RPMI7951 (cell line): ENCODE measurements at regions not wholly inside any gene's neighbourhood (a gene's known extent, or its start where the extent isn't known, plus 50 kb on each side); places are given as distances from the start of the nearest gene placed in this dataset.
A peak's percentile ranks its signal among the peaks of the same experiment; 100 is the strongest.

ENCODE experiments used
- DNase-seq: peaks from one replicate; pipeline ENCODE4 v3.0.0-alpha.2; 2012; ENCODE audit warnings: low read depth

DNA sequence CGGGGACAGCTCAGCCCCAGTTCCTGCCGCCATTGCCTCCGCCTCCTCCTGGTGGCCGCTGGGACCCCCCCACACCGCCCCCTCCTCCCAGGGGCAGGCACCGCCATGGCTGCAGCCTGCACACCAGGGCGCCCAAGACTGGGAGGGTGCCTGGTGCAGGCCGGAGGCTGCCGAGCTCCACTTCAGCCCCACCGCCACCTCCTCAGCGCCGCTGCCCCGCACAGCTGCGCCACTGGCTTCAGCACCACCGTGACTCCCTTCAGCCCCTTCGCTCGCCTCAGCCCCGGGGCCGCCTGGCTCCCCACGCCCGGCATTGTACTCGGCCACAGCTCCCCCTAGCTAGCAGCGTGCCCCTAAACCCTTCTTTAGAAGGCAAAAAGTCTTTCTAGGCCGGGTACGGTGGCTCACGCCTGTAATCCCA is 131.1 kb downstream of the CRYBB2 start:
- DNase-seq, result no peak

DNA sequence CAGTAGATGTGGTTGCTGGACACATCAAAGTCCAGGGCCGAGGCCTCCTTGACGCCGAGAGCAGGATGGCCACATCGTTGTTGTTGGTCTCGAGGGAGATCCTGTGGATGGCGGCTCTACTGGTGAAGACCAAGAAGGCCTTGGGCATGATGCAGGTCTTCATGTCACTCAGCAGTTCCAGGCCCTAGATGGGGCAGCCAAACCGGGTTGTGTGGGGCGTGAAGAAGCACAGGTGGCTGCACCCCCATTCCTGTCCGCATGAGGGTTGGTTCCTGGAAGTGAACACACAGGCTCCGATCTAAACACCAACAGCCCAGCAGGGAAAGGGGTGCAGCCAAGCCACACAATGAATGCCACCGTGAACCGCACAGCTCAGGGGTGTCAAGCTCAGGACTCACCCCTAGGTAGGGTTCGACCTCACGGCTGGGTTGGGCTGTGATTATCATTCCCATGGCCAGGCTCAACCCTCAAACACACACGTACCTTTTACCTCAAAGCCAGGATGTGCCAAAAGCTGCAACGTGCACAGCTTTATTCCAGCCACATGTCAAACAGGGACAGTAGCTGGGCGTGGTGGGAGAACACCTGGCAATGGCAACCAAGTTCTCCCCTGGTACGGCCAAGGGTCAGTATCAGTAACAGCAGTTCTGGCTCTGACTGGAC is 132.3 kb downstream of the CRYBB2 start:
- DNase-seq, result no peak

DNA sequence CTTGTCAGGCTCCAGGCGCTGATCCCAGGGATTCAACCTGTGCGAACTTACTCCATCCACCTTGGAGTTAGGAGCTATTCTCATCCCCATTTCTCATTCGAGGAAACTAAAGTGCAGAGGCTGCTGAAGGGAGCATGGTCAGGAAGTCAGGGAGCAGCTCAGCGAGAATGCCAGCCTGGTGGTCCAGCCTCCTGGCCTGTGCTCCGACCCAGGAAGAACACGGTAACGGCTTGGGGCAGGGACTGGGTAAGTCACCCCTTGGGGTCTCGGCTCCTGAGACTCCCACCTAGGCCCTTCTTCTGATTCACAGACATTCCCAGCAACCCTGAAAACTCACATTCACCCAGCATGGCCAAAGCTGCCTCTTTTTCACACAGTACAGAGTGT is 132.8 kb downstream of the CRYBB2 start:
- no peak for DNase-seq

DNA sequence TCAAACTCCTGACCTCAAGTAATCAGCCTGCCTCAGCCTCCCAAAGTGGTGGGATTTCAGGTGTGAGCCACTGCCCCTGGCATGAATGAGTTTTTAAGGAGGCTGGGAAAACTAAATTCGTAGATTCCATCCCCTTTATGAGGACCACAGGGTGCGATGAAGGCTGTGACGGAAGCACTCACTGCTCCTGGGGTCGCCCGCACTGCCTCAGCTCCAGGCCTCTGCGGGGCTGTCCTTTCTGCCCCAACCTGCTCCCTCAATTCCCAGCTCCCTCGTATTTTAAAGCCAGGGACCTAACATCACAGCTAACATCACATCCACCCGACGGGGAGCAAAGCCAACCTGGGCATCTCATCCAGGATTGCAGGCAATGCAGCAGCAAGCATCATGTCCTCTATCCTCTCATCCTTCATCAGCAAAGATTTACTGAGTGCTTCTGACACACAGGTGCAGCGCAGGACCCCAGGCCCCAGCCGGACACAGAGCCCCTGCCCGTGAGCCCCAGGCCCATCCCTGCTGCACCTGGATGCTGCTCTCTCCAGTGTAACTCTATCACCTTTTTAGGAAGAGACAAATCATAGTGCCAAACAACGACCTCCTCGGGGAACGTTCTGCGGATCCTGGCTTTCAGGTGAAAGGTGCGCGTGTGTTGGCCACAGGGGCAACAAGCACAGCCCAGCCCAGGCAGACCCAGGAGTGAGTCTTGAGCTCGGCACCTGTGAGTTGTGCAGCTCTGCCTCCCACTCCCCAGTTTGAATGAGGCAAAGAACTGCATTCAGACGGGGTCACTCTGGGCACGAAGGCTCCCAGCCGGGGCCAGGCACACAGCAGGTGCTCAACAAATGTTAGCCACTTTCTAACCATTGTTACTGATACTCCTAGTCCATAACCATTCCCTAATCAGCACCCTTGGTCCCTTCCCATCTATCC is 134.3 kb downstream of the CRYBB2 start:
- no peak for DNase-seq

DNA sequence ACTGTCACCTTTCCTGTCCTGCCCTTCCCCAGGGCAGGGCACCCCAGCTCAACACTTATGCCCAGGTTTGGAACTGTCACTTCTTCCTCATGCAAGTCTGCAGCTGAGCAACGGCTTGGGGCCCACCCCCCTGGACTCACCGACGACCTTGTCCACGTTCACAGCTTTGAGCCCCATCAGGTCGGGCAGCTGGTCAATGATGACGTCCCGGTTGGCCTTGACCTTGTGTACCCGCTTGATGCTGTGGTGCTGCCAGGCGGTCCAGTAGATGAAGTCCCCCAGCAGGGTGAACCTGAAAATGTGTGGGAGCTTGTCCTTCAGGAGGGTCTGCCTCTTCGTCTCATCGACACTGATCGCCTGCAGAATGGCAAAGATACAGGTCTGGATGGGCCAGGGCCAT is 135.0 kb downstream of the CRYBB2 start:
- DNase-seq, result no peak

DNA sequence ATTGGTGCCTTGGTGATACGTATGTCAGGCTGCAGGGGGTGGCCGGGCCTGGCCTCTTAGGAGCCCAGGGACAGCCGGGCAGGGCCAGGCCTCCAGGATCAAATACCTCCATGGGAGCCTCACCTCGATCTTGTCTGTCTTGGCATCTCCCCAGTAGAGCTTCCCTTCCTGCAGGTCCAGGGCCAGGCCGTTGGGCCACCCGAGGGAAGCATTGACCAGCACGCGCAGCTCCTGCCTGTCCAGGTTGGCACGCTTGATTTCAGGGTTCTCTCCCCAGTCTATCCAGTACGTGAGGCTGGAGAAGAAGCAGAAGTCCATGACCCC is 137.7 kb downstream of the CRYBB2 start:
- DNase-seq, result no peak

DNA sequence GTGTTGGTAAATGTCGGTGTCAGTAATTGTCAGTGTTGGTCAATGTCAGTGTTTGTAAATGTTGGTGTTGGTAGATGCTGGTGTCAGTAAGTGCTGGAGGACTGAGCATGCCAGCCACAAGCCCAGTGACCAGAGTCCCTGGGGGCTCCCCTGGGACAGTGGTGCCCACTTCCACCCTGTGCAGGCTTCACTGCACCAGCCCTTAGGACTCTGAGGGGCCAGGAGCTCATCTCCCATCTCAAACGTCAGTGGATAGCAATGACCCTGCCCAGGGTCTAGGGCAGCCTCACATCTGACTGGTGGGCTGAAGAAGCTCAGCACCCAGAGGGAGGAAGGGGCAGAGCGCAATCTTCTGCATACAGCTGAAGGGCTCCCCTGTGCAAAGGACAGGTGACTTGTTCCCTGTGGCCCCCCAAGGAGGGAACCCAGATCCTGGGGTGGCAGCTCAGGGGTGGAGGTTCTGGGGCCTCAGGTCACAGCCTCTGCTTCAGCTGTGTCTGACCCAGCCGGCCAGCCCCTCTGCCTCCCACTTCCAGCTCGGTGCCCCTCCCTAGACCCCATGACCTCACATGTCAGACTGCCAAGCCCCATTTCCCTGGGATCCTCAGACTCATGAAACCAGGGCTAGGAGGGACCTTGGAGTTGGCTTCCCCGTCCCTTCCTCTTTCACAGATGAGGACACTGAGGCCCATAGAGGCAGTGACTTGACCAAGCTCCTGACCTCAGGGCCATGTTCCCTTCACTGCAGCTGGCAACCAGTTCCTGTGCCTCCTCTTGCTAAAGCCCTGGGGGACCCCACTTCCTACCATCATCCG is 138.4 kb downstream of the CRYBB2 start:
- no peak for DNase-seq

DNA sequence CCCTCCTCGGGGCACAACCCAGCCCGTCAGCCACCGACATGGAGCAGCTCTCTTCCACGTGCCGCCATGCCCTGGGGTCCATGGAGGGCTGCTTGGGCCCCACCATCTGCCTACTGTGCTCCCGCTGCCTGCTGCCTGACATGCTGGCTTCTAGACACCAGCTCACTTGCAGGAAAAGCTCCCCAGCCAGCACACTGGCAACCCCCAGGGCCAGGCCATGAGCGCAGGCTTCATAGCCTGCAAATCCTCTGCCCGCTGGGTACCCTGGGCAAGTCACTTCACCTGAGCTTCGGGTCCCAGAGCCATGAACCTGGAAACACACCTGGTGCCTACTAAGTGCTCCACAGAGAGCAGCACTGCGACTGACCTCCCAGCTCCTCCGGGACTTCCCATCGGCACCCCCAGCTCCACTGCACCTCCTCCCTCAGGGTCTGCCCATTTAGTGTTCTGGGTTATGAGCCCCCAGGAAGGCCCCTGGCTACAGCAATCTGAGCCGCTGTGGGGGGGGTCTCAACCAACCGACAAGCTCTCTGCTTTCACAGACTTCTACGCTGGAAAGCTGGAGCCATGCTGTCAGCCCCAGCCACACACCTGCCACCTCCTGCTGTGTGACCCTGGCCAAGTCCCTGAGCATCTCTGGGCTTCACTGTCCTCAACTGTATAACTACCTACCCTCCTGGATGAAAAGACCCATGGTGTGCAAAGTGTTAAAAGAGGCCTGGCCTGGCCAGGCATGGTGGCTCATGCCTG is 139.2 kb downstream of the CRYBB2 start:
- DNase-seq, result no peak

DNA sequence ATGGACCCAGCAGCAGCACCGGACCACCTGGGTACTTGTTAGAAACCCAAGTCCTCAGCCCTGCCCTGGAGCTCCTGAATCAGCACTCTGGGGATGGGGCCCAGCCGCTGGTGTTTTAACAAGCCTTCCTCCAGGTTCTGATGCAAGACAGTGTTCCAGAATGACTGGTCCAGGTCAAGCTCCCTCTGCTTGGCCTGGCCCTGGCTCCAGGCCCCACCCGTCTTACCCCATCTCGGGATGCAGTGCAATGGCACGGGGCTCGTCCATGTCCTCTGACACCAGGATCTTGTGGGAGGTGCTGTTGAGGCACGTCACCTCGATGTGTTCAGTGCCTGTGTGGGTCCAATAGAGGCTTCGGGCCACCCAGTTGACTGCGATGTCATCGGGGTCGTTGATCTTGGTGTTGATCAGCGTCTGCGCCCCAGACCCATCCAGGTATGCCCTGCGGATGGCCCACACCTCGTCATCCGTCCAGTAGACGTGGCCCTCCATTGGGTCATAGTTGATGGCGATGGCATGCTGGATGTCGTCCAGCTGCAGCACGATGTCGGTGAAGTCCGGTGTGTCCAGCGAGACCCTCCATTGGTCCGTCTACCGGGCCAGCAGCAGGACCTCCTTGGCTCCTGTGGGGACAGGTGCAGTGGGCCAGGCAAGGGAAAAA is 140.3 kb downstream of the CRYBB2 start:
- DNase-seq, result no peak

DNA sequence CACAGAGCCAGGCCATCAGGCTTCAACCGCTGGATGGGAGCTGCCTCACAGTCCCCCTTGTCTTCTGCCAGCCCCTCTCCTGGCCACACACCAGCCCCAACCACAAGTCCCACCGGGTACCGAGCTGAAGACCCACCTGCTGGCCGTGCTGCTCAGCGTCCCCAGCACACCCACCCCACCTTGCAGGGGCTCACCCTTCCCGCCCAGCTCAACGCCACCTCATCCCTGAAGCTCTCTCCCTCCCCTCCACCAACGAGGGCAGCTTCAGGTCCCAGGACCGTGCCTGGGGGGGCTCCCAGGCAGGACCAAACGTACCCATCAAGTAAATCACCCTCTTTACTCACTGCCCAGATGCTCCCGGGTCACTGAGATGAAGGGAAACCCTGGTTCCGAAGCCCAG is 141.0 kb downstream of the CRYBB2 start:
- DNase-seq, result no peak

DNA sequence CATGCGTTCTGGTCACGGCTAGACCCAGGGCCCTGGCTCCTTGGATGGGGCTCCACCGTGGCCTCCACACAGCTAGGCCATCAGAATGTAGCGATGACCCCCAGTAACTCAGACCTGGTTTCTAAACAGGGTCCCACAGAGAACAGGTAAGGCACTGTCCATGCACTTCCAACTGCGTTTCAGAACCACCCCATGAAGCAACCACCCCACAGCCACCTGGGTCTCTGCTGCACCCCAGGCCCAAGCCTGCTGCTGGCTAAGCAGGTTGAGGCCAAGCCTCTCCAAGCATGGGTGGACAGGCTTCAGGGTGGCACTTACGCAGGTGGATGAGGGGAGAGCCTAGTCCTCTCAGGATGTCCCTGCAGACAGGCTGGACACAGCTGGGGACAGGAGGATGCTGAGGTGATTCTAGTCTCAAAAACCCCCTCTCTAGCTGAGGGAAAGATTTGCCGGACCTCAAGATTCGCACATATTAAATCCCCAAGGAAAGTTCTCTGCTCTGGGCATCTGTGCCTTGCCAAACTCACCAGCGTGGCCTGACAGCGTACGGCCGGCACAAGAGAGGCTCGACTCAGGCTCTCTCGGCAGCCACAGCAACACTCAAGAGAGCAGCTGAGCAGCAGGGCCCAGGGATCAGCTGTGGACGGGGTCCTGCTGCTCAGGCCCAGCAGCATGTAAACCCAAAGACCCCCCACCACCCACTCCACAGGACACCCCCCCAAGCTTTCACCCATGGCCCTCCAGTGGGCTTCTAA is 141.6 kb downstream of the CRYBB2 start:
- no peak for DNase-seq

DNA sequence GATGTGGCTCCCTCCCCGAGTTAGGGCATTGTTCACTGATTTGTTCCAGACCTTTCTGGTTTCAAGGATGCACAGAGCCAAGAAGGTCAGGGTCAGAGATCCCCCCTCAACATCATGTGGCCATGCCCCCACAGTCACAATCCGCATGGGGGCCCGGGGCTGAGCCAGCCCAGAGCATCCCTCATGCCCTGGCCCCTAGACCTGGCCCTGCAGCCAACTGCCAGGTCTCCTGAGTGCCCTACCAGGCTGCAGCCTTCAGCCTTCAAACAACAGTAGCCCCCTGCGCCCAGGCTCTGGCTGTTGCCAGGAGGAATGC is 142.4 kb downstream of the CRYBB2 start:
- no peak for DNase-seq

DNA sequence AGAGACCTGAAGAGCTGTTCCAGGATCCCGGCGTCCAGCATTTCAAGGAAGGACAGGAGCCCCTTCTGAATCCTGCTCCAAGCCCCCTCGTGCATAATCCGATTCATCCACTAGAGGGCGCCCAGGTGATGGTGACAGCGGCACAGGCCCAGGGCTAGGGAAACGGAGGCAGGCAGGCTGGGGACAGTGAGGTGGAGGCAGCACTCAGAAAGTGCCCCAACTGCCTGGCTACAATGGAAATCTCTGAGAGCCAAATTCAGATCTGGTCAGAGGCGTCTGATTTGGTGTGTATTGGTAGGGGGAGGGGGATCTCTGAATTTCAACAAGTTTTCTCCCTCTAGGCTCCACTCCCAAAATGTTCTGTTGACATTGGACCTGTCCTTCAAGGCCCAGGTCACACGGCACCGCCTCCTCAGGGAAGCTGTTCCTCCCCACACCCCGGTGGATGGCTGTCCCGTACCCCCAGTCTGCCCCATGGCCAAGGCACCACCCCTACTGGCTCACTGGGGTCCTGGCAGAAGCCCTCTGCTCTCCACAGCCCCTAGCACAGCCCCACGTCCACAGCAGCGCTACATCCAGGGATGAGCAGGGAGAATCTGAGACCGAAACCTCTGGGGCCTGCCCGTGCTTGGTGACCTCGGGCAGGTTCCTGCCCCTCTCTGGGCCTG is 142.9 kb downstream of the CRYBB2 start:
- DNase-seq, result peak; percentile 29

DNA sequence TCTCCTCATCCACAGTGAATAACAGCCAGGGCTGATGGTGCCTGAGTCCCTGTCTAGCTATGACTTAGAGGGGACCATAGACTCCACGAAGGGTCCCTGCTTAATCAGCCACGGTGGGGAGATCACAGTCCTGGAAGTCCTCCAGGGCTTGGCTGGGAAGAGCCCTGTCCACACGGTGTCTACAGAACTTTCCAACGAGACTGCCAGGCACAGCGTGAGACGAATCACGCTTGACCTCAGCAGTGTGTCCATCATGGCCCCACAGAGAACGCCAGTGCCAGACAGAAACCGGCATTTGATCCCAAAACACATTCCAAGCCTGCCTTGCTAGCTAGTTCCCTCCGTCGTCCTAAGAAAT is 143.4 kb downstream of the CRYBB2 start:
- DNase-seq, result no peak

DNA sequence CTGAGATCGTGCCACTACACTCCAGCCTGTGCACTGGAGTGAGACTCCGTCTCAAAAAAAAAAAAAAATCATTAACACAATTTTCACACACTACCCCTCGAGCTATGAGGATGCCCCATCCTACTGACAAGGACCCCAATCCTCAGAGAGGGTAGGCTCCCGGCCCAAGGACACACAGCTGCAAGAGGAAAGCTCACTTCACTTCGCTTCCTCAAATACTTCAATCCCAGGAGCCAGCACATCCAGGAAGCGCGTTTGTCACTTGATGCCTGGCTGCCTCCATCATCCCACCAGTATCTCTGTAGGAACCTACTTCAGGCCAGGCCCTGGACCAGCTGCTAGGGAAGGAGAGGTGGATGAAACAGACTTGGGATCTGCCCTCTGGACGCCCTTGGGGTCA is 144.0 kb downstream of the CRYBB2 start:
- no peak for DNase-seq

DNA sequence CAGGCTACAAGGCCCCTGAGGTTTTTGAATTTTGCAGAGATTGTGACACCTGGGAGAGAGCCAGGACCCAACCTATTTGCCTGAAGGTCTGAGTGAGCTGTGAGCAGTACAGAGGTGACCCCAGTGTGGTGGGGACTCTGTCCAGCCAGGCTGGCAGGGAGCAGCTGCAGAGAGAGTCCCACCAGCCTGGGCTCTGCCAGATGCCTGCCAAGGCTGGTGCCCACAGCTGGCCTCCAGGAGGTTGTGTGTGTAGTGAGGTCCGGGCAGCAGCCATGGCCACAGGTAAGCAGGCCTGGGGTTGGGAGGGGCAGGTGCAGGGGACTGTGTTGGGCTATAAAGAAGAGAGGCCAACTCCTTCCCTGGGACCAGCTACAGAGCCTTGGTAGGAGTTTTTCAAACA is 144.8 kb downstream of the CRYBB2 start:
- DNase-seq, result no peak

DNA sequence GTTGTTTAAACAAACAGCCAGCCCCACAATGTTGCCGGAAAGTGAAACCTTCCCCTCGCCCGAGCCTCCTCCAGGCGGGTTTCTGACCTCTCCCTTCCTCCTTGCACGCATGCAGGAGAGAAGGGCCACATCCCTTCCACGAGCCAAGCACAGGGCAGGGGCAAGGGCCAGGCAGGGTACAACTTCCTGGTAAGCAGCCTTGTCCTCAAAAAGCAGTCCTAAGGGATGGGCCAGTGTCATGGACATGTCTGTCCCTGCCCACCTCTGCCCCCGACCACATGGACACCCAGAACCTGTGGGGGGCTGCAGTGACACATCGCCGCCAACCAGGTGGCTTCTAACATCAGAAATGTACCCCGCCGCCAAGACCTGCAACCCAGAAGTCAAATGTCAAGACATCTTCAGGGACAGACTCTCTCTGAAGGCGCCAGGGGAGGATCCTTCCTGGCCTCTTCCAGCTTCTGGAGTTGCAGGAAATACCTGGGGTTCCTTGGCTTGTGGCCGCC is 145.3 kb downstream of the CRYBB2 start:
- no peak for DNase-seq

DNA sequence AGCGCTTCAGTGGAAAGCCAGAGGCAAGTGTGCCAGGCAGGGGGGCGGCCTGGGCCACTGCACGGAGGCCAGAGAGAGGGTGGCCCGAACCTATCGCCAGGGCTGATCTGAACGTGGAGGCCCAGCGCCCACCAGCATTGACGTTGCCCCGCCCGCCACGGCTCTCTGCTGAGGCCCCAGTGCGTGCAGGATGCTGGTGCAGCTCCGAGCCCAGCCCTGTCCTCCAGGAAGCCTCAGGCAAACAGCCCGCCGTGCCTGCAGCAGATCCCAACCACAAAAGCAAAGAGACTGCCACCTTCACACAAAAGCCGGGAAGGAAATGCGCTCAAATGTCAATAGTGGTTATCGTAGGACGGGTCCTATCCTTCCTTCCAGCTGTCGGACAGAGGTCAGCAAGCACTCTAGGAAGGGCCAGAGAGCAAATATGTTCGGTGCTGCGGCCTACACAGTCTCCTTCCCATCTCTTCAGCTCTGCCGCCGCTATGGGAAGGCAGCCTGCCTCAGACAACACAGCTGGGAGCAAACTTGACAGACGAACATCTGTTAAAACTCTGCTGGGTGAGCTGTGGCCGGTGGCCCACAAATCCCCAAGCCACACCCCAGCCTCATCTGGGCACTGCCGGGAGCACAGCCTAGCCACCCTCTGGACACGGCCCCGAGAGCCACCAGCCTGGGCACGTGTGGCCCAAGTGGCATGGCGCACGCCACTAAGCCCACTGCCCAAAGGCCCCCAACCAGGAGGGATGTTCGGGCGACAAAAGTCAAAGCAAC is 146.2 kb downstream of the CRYBB2 start:
- no peak for DNase-seq

DNA sequence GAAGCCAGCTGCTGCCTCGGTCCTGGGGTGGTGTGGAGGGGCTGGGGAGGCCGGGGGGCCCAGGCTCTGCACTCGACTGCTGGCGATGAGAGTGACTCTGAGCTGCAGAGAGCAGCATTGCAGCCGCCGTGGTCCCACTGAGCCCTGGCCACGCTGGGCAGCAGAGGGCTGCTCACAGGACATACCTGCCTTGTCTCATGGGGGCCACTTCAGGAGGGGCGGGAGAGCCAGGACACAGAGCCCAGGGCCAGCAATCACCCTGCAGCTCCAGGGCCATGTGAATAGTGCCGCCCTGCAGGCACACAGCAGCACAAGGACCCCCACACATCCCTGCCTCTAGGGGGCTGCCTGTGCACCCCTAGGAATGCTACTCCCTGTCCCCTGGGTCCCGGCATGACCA is 147.0 kb downstream of the CRYBB2 start:
- no peak for DNase-seq
